Loucy (cell line): ENCODE measurements at regions not wholly inside any gene's neighbourhood (a gene's known extent, or its start where the extent isn't known, plus 50 kb on each side); places are given as distances from the start of the nearest gene placed in this dataset.

Experiments
- H2AFZ ChIP-seq: fragments of 200-600 bp; sonication (generic); 2 replicates; pipeline ENCODE4 v1.6.0; 2016; ENCODE audit warnings: antibody characterized with exemption, mild to moderate bottlenecking, low read length, moderate library complexity
- H3F3A ChIP-seq: fragments of 200-600 bp; 2 replicates; pipeline ENCODE4 v1.6.0; 2016; ENCODE audit warnings: antibody characterized with exemption, low read depth, mild to moderate bottlenecking
- H3K27me3 ChIP-seq: fragments of 200-600 bp; sonication (generic); 2 replicates; pipeline ENCODE4 v1.6.1; 2014; ENCODE audit warnings: low read length, mild to moderate bottlenecking; ENCODE audit not compliant: insufficient read depth, poor library complexity, severe bottlenecking
- H3K36me3 ChIP-seq: fragments of 200-600 bp; sonication (generic); 2 replicates; pipeline ENCODE4 v1.6.1; 2016; ENCODE audit warnings: low read length; ENCODE audit not compliant: insufficient read depth
- H3K4me1 ChIP-seq: fragments of 200-600 bp; sonication (generic); 2 replicates; pipeline ENCODE4 v1.5.1; 2014; ENCODE audit warnings: low read length, mild to moderate bottlenecking; ENCODE audit not compliant: insufficient read depth, poor library complexity, severe bottlenecking
- H3K4me2 ChIP-seq: fragments of 200-600 bp; sonication (generic); 2 replicates; pipeline ENCODE4 v1.6.0; 2014; ENCODE audit warnings: antibody characterized with exemption, low read length, low read depth, mild to moderate bottlenecking; ENCODE audit not compliant: poor library complexity, severe bottlenecking
- H3K4me3 ChIP-seq: fragments of 200-600 bp; sonication (generic); 2 replicates; pipeline ENCODE4 v1.5.1; 2014; ENCODE audit warnings: low read length, mild to moderate bottlenecking, mixed read lengths; ENCODE audit not compliant: poor library complexity, severe bottlenecking
- H3K79me2 ChIP-seq: fragments of 200-600 bp; sonication (generic); 2 replicates; pipeline ENCODE4 v1.6.1; 2014; ENCODE audit warnings: low read length; ENCODE audit not compliant: insufficient read depth
- H3K9ac ChIP-seq: fragments of 200-600 bp; sonication (generic); 2 replicates; pipeline ENCODE4 v1.6.0; 2014; ENCODE audit warnings: mild to moderate bottlenecking, low read depth, low read length, moderate library complexity; ENCODE audit not compliant: poor library complexity, severe bottlenecking
- H3K9me2 ChIP-seq: fragments of 200-600 bp; sonication (generic); replicated peaks from 2 replicates; pipeline ENCODE4 v1.6.1; 2016; ENCODE audit warnings: low read depth, low read length, mixed read lengths
- H3K9me3 ChIP-seq: fragments of 200-600 bp; sonication (generic); 2 replicates; pipeline ENCODE4 v1.6.1; 2014; ENCODE audit warnings: mild to moderate bottlenecking, antibody characterized with exemption, low read length, low read depth; ENCODE audit not compliant: insufficient read depth
- H4K20me1 ChIP-seq: fragments of 200-600 bp; sonication (generic); 2 replicates; pipeline ENCODE4 v1.6.0; 2014; ENCODE audit warnings: antibody characterized with exemption, low read length, mild to moderate bottlenecking; ENCODE audit not compliant: insufficient read depth, poor library complexity, severe bottlenecking
- CTCF ChIP-seq: fragments of 200-600 bp; sonication (generic); conservative IDR thresholded peaks from 2 replicates; pipeline ENCODE4 v1.5.1; 2014; ENCODE audit warnings: mild to moderate bottlenecking, antibody characterized with exemption, low read length
- EZH2phosphoT487 ChIP-seq: fragments of 200-600 bp; IDR thresholded peaks from 2 replicates; pipeline ENCODE4 v1.6.1; 2018; ENCODE audit warnings: antibody characterized with exemption, mild to moderate bottlenecking, moderate library complexity, borderline replicate concordance

- H3K36me3 ChIP-seq = no peaks in the 10 kb centered on the region
- H4K20me1 ChIP-seq = no peaks in the 10 kb centered on the region
These were observed 145.6 kb downstream of the TDRD15 start for GRCh38 chr2:21269382-21269781.

GRCh38 chr2:21270083-21270491, 146.3 kb downstream of the TDRD15 start:
- no peak overlapping the region for H3K9ac ChIP-seq
- H3K27me3 ChIP-seq = no peaks in the 10 kb centered on the region
- H3K4me1 ChIP-seq = no peaks in the 10 kb centered on the region
- H2AFZ ChIP-seq = no peak overlapping the region
- no peaks in the 10 kb centered on the region; the same call in 1 of the 2 replicates for H3K9me3 ChIP-seq
- H3F3A ChIP-seq = no peaks in the 10 kb centered on the region
- H4K20me1 ChIP-seq = no peaks in the 10 kb centered on the region
- no peaks in the 10 kb centered on the region for H3K9me2 ChIP-seq
- TF ChIP-seq CTCF (no peak), EZH2phosphoT487 (no peak)
- H3K4me2 ChIP-seq = no peak overlapping the region
- no peaks in the 10 kb centered on the region for H3K36me3 ChIP-seq
- no peaks in the 10 kb centered on the region for H3K79me2 ChIP-seq
- no peak overlapping the region for H3K4me3 ChIP-seq

More at GRCh38 chr2:21269382-21269781, 145.6 kb downstream of the TDRD15 start:
- Histone ChIP-seq H3K4me3 (no peak overlapping the region), H3K4me1 (no peaks in the 10 kb centered on the region), H3K9ac (no peak overlapping the region), H3K27me3 (no peaks in the 10 kb centered on the region), H3K4me2 (no peak overlapping the region), H3F3A (no peaks in the 10 kb centered on the region), H3K9me3 (no peaks in the 10 kb centered on the region; the same call in 1 of the 2 replicates), H3K79me2 (no peaks in the 10 kb centered on the region), H2AFZ (no peak overlapping the region), H3K9me2 (no peaks in the 10 kb centered on the region)
- no peak for TF ChIP-seq EZH2phosphoT487
- no peak for TF ChIP-seq CTCF

GRCh38 chr2:21270708-21271122, 146.9 kb downstream of the TDRD15 start:
- Histone ChIP-seq H3K9me3 (no peaks in the 10 kb centered on the region; the same call in 1 of the 2 replicates), H3K4me1 (no peaks in the 10 kb centered on the region), H3K4me2 (no peak overlapping the region), H3F3A (no peaks in the 10 kb centered on the region), H3K4me3 (no peak overlapping the region), H3K36me3 (no peaks in the 10 kb centered on the region), H3K27me3 (no peaks in the 10 kb centered on the region), H3K9me2 (no peaks in the 10 kb centered on the region), H4K20me1 (no peaks in the 10 kb centered on the region), H3K9ac (no peak overlapping the region), H2AFZ (no peak overlapping the region), H3K79me2 (no peaks in the 10 kb centered on the region)
- TF ChIP-seq EZH2phosphoT487 (no peak), CTCF (no peak)
